Suprapubic skin (tissue), 4 donors: ENCODE measurements at regions not wholly inside any gene's neighbourhood (a gene's known extent, or its start where the extent isn't known, plus 50 kb on each side); places are given as distances from the start of the nearest gene placed in this dataset.

Source experiments
- DNase-seq, 2 donors: peaks; one replicate each; pipeline ENCODE4 v3.0.0-alpha.2; 2019; ENCODE audit warnings: low spot score in 2 of 2
- H3K27ac ChIP-seq: fragments of 200-600 bp; sonication (generic); one replicate; pipeline ENCODE4 v1.5.1; 2019
- H3K27me3 ChIP-seq: fragments of 200-600 bp; sonication (generic); one replicate; pipeline ENCODE4 v1.5.1; 2019
- H3K36me3 ChIP-seq: fragments of 200-600 bp; sonication (generic); one replicate; pipeline ENCODE4 v1.5.1; 2019
- H3K4me1 ChIP-seq: fragments of 200-600 bp; sonication (generic); one replicate; pipeline ENCODE4 v1.5.1; 2019
- H3K4me3 ChIP-seq: fragments of 200-600 bp; sonication (generic); one replicate; pipeline ENCODE4 v1.5.1; 2019; ENCODE audit warnings: mild to moderate bottlenecking
- H3K9me3 ChIP-seq: fragments of 200-600 bp; sonication (generic); one replicate; pipeline ENCODE4 v1.5.1; 2019
- CTCF ChIP-seq, 2 donors: fragments of 200-600 bp in 1 of 2; fragments of 450-650 bp in 1 of 2; sonication (generic) in 1 of 2; IDR thresholded peaks; one replicate each; pipeline ENCODE4 v1.5.1; 2016 to 2019; ENCODE audit warnings: antibody characterized with exemption in 2 of 2, mild to moderate bottlenecking in 1 of 2, moderate library complexity in 1 of 2
- EP300 ChIP-seq: sonication (generic); formaldehyde crosslinking; IDR thresholded peaks from one replicate; pipeline ENCODE4 v1.6.1; 2017; ENCODE audit warnings: antibody characterized with exemption
- POLR2A ChIP-seq, 2 donors: fragments of 450-650 bp; IDR thresholded peaks; one replicate each; pipeline ENCODE4 v1.6.1; 2017; ENCODE audit warnings: antibody characterized with exemption in 2 of 2, mild to moderate bottlenecking in 2 of 2, moderate library complexity in 2 of 2
- POLR2AphosphoS5 ChIP-seq, 3 donors: sonication (generic); formaldehyde crosslinking; IDR thresholded peaks; one replicate each; pipeline ENCODE4 v1.6.1; 2017; ENCODE audit warnings: antibody characterized with exemption in 3 of 3
- WGBS: methylation state at CpG from one replicate; pipeline ENCODE4 v1.1.5; 2018; 5-methylcytosine and 5-hydroxymethylcytosine counted together

- TF ChIP-seq EP300, result no peak
- no peak for TF ChIP-seq POLR2A (IDR thresholded peaks at IDR 0.05)
- no peak for TF ChIP-seq CTCF (IDR thresholded peaks at IDR 0.05)
- no peaks in the 10 kb centered on the region for H3K27me3 ChIP-seq
- H3K9me3 ChIP-seq, result no peaks in the 10 kb centered on the region
- no peaks in the 10 kb centered on the region for H3K4me1 ChIP-seq
- no peaks in the 10 kb centered on the region for H3K36me3 ChIP-seq
- no peak overlapping the region for H3K4me3 ChIP-seq
- no peak for DNase-seq
- no peak overlapping the region for H3K27ac ChIP-seq
- WGBS, result 73% methylated on average over 4 of the region's 4 CpGs
Observed at GRCh38 chr5:159669559-159669958, 246.7 kb upstream of the ADRA1B start.

- H3K4me3 ChIP-seq, result no peak overlapping the region
- no peaks in the 10 kb centered on the region for H3K36me3 ChIP-seq
- H3K27me3 ChIP-seq, result no peaks in the 10 kb centered on the region
- no peak for DNase-seq
- no peaks in the 10 kb centered on the region for H3K4me1 ChIP-seq
- no peak overlapping the region for H3K27ac ChIP-seq
- no peaks in the 10 kb centered on the region for H3K9me3 ChIP-seq
- no peak for TF ChIP-seq POLR2A (IDR thresholded peaks at IDR 0.05)
- no peak for TF ChIP-seq CTCF (IDR thresholded peaks at IDR 0.05)
- TF ChIP-seq EP300, result no peak
- TF ChIP-seq POLR2AphosphoS5 (IDR thresholded peaks at IDR 0.05), result no peak
Observed at GRCh38 chr5:159671886-159672285, 244.4 kb upstream of the ADRA1B start.

- Histone ChIP-seq H3K27ac (no peak overlapping the region), H3K4me3 (no peak overlapping the region), H3K36me3 (no peaks in the 10 kb centered on the region), H3K9me3 (no peaks in the 10 kb centered on the region), H3K4me1 (no peaks in the 10 kb centered on the region), H3K27me3 (no peaks in the 10 kb centered on the region)
- no peak for DNase-seq
- 88% methylated on average over 2 of the region's 2 CpGs for WGBS
- TF ChIP-seq POLR2A (IDR thresholded peaks at IDR 0.05), result no peak
- no peak for TF ChIP-seq CTCF (IDR thresholded peaks at IDR 0.05)
- TF ChIP-seq EP300, result no peak
- TF ChIP-seq POLR2AphosphoS5 (IDR thresholded peaks at IDR 0.05), result no peak
Observed at GRCh38 chr5:159673538-159673937, 242.7 kb upstream of the ADRA1B start.

- H3K27ac ChIP-seq, result no peak overlapping the region
- no peaks in the 10 kb centered on the region for H3K4me1 ChIP-seq
- H3K9me3 ChIP-seq, result no peaks in the 10 kb centered on the region
- no peak overlapping the region for H3K4me3 ChIP-seq
- TF ChIP-seq POLR2AphosphoS5 (IDR thresholded peaks at IDR 0.05), result no peak
- no peak for TF ChIP-seq CTCF (IDR thresholded peaks at IDR 0.05)
- no peak for TF ChIP-seq POLR2A (IDR thresholded peaks at IDR 0.05)
- TF ChIP-seq EP300, result no peak
- H3K27me3 ChIP-seq, result no peaks in the 10 kb centered on the region
- no peak for DNase-seq
- 17% methylated on average over 1 of the region's 1 CpG for WGBS
- H3K36me3 ChIP-seq, result no peaks in the 10 kb centered on the region
Observed at GRCh38 chr5:159678657-159679392, 237.5 kb upstream of the ADRA1B start.

- Histone ChIP-seq H3K9me3 (no peaks in the 10 kb centered on the region), H3K27me3 (no peaks in the 10 kb centered on the region), H3K4me1 (no peaks in the 10 kb centered on the region), H3K27ac (no peak overlapping the region), H3K36me3 (no peaks in the 10 kb centered on the region), H3K4me3 (no peak overlapping the region)
- TF ChIP-seq EP300 (no peak), POLR2AphosphoS5 (IDR thresholded peaks at IDR 0.05) (no peak), CTCF (IDR thresholded peaks at IDR 0.05) (no peak), POLR2A (IDR thresholded peaks at IDR 0.05) (no peak)
- DNase-seq, result no peak
- 63% methylated on average over 1 of the region's 3 CpGs for WGBS
Observed at GRCh38 chr5:159680095-159680494, 236.2 kb upstream of the ADRA1B start.
